HL-60 (cell line): ENCODE measurements at regions not wholly inside any gene's neighbourhood (a gene's known extent, or its start where the extent isn't known, plus 50 kb on each side); places are given as distances from the start of the nearest gene placed in this dataset.

Experiments
- DNase-seq, 2 experiments: peaks; one replicate each; pipeline ENCODE4 v3.0.0-alpha.2; 2010 to 2020; ENCODE audit warnings: low read depth in 1 of 2, low spot score in 1 of 2
- H3K27ac ChIP-seq: fragments of 250-450 bp; sonication (Bioruptor Pico); replicated peaks from 2 replicates; pipeline ENCODE4 v1.5.1; 2020; ENCODE audit warnings: mild to moderate bottlenecking, moderate library complexity
- H3K27me3 ChIP-seq: fragments of 250-450 bp; sonication (Bioruptor Pico); 2 replicates; pipeline ENCODE4 v1.5.1; 2021; ENCODE audit warnings: mild to moderate bottlenecking, moderate library complexity; ENCODE audit not compliant: insufficient read depth, poor library complexity, severe bottlenecking
- H3K4me3 ChIP-seq: replicated peaks from 2 replicates; pipeline ENCODE4 v1.5.1; 2011; ENCODE audit warnings: mild to moderate bottlenecking, control low read depth, low read length; ENCODE audit not compliant: insufficient read depth
- GABPA ChIP-seq: IDR thresholded peaks from 2 replicates; pipeline ENCODE4 v1.6.1; 2012; ENCODE audit warnings: low read depth
- POLR2AphosphoS5 ChIP-seq: IDR thresholded peaks from 2 replicates; pipeline ENCODE4 v1.6.1; 2012; ENCODE audit warnings: low read depth
- SPI1 ChIP-seq: IDR thresholded peaks from 2 replicates; pipeline ENCODE4 v1.6.1; 2012; ENCODE audit warnings: low read depth, mild to moderate bottlenecking, borderline replicate concordance
- TF ChIP-seq, protein P1 (sequence below): IDR thresholded peaks from one replicate; pipeline ENCODE4 v1.5.1; 2011; ENCODE audit warnings: low read length, control low read depth, inconsistent platforms; ENCODE audit not compliant: insufficient read depth
- TF ChIP-seq, protein P2 (sequence below): IDR thresholded peaks from 2 replicates; pipeline ENCODE4 v1.6.1; 2012; ENCODE audit warnings: low read depth; ENCODE audit not compliant: insufficient replicate concordance

DNA sequence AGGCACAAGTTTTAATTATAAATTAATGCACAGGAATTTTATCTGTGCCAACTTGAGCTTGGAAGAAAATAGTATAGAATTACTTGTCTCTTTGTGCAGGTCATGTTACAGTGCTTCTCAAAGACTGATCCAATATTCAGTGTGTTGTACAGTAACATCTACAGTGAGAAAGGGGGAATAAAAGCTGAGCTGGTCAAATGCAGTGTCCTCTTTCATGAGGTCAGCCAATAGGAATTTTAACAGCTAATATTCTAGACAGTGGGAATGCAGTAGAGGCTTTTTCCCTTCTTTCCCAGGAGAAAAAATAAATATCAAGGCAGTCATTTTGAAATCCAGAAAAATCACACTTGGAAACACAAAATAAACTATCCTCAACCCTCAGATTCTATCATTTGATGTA lies 95.7 kb upstream of the ITGA1 start:
- Histone ChIP-seq H3K27me3 (no peaks in the 10 kb centered on the region), H3K27ac (no peak overlapping the region), H3K4me3 (no peak overlapping the region)
- no peak for DNase-seq
- TF ChIP-seq GABPA (no peak), POLR2AphosphoS5 (no peak), SPI1 (no peak)
- TF ChIP-seq, protein P1, sequence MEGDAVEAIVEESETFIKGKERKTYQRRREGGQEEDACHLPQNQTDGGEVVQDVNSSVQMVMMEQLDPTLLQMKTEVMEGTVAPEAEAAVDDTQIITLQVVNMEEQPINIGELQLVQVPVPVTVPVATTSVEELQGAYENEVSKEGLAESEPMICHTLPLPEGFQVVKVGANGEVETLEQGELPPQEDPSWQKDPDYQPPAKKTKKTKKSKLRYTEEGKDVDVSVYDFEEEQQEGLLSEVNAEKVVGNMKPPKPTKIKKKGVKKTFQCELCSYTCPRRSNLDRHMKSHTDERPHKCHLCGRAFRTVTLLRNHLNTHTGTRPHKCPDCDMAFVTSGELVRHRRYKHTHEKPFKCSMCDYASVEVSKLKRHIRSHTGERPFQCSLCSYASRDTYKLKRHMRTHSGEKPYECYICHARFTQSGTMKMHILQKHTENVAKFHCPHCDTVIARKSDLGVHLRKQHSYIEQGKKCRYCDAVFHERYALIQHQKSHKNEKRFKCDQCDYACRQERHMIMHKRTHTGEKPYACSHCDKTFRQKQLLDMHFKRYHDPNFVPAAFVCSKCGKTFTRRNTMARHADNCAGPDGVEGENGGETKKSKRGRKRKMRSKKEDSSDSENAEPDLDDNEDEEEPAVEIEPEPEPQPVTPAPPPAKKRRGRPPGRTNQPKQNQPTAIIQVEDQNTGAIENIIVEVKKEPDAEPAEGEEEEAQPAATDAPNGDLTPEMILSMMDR, result no peak
- TF ChIP-seq, protein P2, sequence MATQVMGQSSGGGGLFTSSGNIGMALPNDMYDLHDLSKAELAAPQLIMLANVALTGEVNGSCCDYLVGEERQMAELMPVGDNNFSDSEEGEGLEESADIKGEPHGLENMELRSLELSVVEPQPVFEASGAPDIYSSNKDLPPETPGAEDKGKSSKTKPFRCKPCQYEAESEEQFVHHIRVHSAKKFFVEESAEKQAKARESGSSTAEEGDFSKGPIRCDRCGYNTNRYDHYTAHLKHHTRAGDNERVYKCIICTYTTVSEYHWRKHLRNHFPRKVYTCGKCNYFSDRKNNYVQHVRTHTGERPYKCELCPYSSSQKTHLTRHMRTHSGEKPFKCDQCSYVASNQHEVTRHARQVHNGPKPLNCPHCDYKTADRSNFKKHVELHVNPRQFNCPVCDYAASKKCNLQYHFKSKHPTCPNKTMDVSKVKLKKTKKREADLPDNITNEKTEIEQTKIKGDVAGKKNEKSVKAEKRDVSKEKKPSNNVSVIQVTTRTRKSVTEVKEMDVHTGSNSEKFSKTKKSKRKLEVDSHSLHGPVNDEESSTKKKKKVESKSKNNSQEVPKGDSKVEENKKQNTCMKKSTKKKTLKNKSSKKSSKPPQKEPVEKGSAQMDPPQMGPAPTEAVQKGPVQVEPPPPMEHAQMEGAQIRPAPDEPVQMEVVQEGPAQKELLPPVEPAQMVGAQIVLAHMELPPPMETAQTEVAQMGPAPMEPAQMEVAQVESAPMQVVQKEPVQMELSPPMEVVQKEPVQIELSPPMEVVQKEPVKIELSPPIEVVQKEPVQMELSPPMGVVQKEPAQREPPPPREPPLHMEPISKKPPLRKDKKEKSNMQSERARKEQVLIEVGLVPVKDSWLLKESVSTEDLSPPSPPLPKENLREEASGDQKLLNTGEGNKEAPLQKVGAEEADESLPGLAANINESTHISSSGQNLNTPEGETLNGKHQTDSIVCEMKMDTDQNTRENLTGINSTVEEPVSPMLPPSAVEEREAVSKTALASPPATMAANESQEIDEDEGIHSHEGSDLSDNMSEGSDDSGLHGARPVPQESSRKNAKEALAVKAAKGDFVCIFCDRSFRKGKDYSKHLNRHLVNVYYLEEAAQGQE, result no peak

DNA sequence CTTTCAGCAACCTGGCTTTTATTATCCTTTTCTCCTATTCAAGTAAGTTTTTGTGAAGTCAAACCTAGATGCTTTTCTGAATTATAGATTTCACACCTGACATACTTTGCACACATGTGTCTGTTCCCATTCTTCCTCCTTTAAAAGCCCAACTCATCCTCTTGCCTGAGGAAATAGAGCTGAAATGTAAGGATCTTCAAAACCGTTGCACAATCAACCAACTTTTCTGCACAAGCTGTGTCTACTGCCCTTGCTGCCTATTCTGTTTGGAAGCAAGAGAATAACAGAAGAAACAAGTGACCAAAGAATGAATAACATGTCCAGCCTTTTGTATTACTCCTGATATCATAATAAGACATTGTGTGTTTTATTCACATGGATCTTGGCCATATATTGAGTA lies 95.1 kb upstream of the ITGA1 start:
- TF ChIP-seq SPI1 (no peak), POLR2AphosphoS5 (no peak), GABPA (no peak)
- TF ChIP-seq, protein P1, result no peak
- TF ChIP-seq, protein P2, result no peak
- H3K27me3 ChIP-seq, result no peaks in the 10 kb centered on the region
- H3K27ac ChIP-seq, result no peak overlapping the region
- H3K4me3 ChIP-seq, result no peak overlapping the region
- no peak for DNase-seq

DNA sequence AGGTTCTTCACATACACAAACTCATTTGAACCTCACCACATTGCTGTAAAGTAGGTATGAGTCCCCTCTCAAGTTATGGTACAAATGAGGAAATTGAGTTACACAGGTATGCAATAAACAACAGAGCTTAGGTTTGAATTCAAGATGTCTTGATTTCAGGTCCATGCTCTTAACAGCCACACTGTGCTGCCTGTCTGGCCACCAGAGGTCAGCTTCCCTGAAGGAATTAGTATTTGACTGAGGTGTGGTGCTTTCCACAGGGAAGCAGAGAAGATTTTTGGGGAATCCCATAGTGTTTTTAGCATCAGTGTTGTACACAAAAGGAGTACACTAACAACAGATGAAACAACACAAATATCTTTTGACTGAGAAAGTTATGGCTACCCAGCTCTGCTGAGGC lies 94.4 kb upstream of the ITGA1 start:
- no peak for DNase-seq
- TF ChIP-seq, protein P1, result peak; percentile 22
- TF ChIP-seq SPI1, result no peak
- H3K27me3 ChIP-seq, result no peaks in the 10 kb centered on the region
- H3K4me3 ChIP-seq, result no peak overlapping the region
- H3K27ac ChIP-seq, result no peak overlapping the region

DNA sequence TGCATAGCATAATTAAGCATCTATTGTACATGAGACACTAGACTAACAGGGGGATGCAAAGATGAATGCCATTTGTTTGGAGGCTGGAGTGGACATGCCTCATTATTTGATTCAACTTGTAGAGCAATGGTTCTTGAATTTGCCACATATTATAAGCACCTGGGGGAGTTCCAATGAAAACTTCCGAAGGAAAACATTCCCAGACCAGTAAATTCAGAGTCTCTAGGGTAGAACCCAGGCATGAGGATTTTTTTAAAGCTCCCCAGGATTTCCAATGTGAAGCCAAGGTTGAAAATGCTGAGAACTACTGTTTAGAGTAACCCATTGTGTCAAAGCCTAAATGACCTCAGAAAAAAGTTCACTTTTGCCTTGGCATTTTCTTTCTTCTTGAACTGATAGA lies 93.9 kb upstream of the ITGA1 start:
- no peak for TF ChIP-seq POLR2AphosphoS5
- TF ChIP-seq, protein P2, result no peak
- TF ChIP-seq, protein P1, result no peak
- no peak for TF ChIP-seq GABPA
- TF ChIP-seq SPI1, result no peak
- DNase-seq, result no peak
- Histone ChIP-seq H3K4me3 (no peak overlapping the region), H3K27ac (no peak overlapping the region), H3K27me3 (no peaks in the 10 kb centered on the region)
